Caco-2 (cell line): ENCODE measurements at regions not wholly inside any gene's neighbourhood (a gene's known extent, or its start where the extent isn't known, plus 50 kb on each side); places are given as distances from the start of the nearest gene placed in this dataset.

Experiments
- BruUV-seq: library from RNA; stranded (reverse); fragments of 400-500 nt; replicated peaks from 2 replicates; lab custom pipeline; 2021; lab: Mats Ljungman, UMichigan
- CTCF ChIA-PET: fragments of 300-600 bp; sonication (Branson Sonifier 250); formaldehyde crosslinking; loops from one replicate; lab custom pipeline; 2022; ENCODE audit warnings: antibody characterized with exemption; lab: Charles Lee
- POLR2A ChIA-PET: fragments of 300-600 bp; sonication (Branson Sonifier 250); formaldehyde crosslinking; loops from one replicate; lab custom pipeline; 2022; ENCODE audit warnings: antibody characterized with exemption; lab: Charles Lee
- DNase-seq, 2 experiments: peaks; one replicate each; pipeline versions ENCODE4 v3.0.0 to v3.0.0-alpha.2; 2020 to 2022
- H3K27me3 ChIP-seq: replicated peaks from 2 replicates; pipeline ENCODE4 v1.6.0; 2011; ENCODE audit warnings: low read length; ENCODE audit not compliant: control insufficient read depth, insufficient read depth
- H3K36me3 ChIP-seq: 2 replicates; pipeline ENCODE4 v1.5.1; 2011; ENCODE audit warnings: low read length; ENCODE audit not compliant: control insufficient read depth, insufficient read depth
- H3K4me1 ChIP-seq: fragments of 250-450 bp; sonication (Bioruptor Pico); 2 replicates; pipeline ENCODE4 v1.5.1; 2020; ENCODE audit warnings: mild to moderate bottlenecking
- H3K4me3 ChIP-seq: 2 replicates; pipeline ENCODE4 v1.5.1; 2011; ENCODE audit warnings: low read depth, mild to moderate bottlenecking, control low read depth, low read length
- H3K9me3 ChIP-seq: fragments of 250-450 bp; sonication (Bioruptor Pico); 2 replicates; pipeline ENCODE4 v1.5.1; 2020; ENCODE audit warnings: mild to moderate bottlenecking, moderate library complexity
- H3K27ac Mint-ChIP-seq: one replicate; pipeline ENCODE4 v1.8.0; 2022; ENCODE audit warnings: mixed read lengths; ENCODE audit not compliant: unreplicated experiment
- H3K27me3 Mint-ChIP-seq: one replicate; pipeline ENCODE4 v1.8.0; 2022; ENCODE audit warnings: mixed read lengths; ENCODE audit not compliant: insufficient read depth, unreplicated experiment
- H3K36me3 Mint-ChIP-seq: one replicate; pipeline ENCODE4 v1.8.0; 2022; ENCODE audit warnings: mild to moderate bottlenecking, mixed read lengths; ENCODE audit not compliant: insufficient read depth, unreplicated experiment
- H3K4me1 Mint-ChIP-seq: one replicate; pipeline ENCODE4 v1.8.0; 2022; ENCODE audit warnings: low read depth, mixed read lengths; ENCODE audit not compliant: unreplicated experiment
- H3K4me3 Mint-ChIP-seq: one replicate; pipeline ENCODE4 v1.8.0; 2022; ENCODE audit warnings: mild to moderate bottlenecking, moderate library complexity, mixed read lengths; ENCODE audit not compliant: unreplicated experiment
- H3K9me3 Mint-ChIP-seq: one replicate; pipeline ENCODE4 v1.8.0; 2022; ENCODE audit warnings: mixed read lengths; ENCODE audit not compliant: unreplicated experiment
- intact Hi-C: fragments of 100-400 bp; cut with micrococcal nuclease; formaldehyde crosslinking; loops from one replicate; pipeline ENCODE4 v1.10.0; 2022; ENCODE audit not compliant: unreplicated experiment
- TF ChIP-seq, protein P1 (sequence below), 2 experiments: fragments of 200-600 bp in 1 of 2; IDR thresholded peaks; 1 replicate in 1 of 2; 2 replicates in 1 of 2; pipeline versions ENCODE4 v1.5.1 to v1.8.0; 2011 to 2022; ENCODE audit warnings: antibody characterized with exemption in 1 of 2, control low read depth in 1 of 2, inconsistent platforms in 1 of 2, low read depth in 1 of 2, low read length in 1 of 2, mild to moderate bottlenecking in 1 of 2, moderate library complexity in 1 of 2; ENCODE audit not compliant: insufficient read depth in 1 of 2, severe bottlenecking in 1 of 2, unreplicated experiment in 1 of 2

- peaks cover 6% of the 10 kb centered on the region for H3K4me1 ChIP-seq
- no peaks in the 10 kb centered on the region for H3K36me3 ChIP-seq
- POLR2A ChIA-PET: no interaction called here
- CTCF ChIA-PET: no interaction called here
- Mint-ChIP-seq H3K36me3 (no peaks in the 10 kb centered on the region), H3K4me3 (no peak overlapping the region), H3K4me1 (peaks cover 15% of the 10 kb centered on the region), H3K27me3 (no peaks in the 10 kb centered on the region), H3K9me3 (peaks cover 21% of the 10 kb centered on the region), H3K27ac (no peak overlapping the region)
- no peaks in the 10 kb centered on the region for H3K27me3 ChIP-seq
- TF ChIP-seq, protein P1, sequence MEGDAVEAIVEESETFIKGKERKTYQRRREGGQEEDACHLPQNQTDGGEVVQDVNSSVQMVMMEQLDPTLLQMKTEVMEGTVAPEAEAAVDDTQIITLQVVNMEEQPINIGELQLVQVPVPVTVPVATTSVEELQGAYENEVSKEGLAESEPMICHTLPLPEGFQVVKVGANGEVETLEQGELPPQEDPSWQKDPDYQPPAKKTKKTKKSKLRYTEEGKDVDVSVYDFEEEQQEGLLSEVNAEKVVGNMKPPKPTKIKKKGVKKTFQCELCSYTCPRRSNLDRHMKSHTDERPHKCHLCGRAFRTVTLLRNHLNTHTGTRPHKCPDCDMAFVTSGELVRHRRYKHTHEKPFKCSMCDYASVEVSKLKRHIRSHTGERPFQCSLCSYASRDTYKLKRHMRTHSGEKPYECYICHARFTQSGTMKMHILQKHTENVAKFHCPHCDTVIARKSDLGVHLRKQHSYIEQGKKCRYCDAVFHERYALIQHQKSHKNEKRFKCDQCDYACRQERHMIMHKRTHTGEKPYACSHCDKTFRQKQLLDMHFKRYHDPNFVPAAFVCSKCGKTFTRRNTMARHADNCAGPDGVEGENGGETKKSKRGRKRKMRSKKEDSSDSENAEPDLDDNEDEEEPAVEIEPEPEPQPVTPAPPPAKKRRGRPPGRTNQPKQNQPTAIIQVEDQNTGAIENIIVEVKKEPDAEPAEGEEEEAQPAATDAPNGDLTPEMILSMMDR (IDR thresholded peaks at IDR 0.05; ENCODE audit: insufficient read depth in 1 of 2, low read depth in 1 of 2, low read length in 1 of 2, severe bottlenecking in 1 of 2, unreplicated experiment in 1 of 2): no peak
- BruUV-seq: no TSS peak
- no peak for DNase-seq
- H3K4me3 ChIP-seq: no peak overlapping the region
- H3K9me3 ChIP-seq: no peaks in the 10 kb centered on the region
- intact Hi-C loops: no loop called here
Observed at GRCh38 chr1:213779228-213779627, 208.5 kb upstream of the PROX1 start.

GRCh38 chr1:213782941-213783672 is 204.7 kb upstream of the PROX1 start:
- H3K27ac Mint-ChIP-seq: no peak overlapping the region
- H3K9me3 Mint-ChIP-seq: peaks cover 30% of the 10 kb centered on the region
- peak; percentile 23 to 63 for DNase-seq
- Histone ChIP-seq H3K4me3 (no peak overlapping the region), H3K9me3 (no peaks in the 10 kb centered on the region), H3K27me3 (no peaks in the 10 kb centered on the region), H3K4me1 (peaks cover 6% of the 10 kb centered on the region), H3K36me3 (no peaks in the 10 kb centered on the region)
- no peaks in the 10 kb centered on the region for H3K27me3 Mint-ChIP-seq
- no peak overlapping the region for H3K4me3 Mint-ChIP-seq
- BruUV-seq: no TSS peak
- POLR2A ChIA-PET: no interaction called here
- CTCF ChIA-PET: interaction anchor here (0.6 to 0.7 kb wide), 2 partner anchors 164 to 553 kb away, joined by 5 to 8 read pairs; no protein-coding TSS in a partner anchor
- no peaks in the 10 kb centered on the region for H3K36me3 Mint-ChIP-seq
- TF ChIP-seq, protein P1 (IDR thresholded peaks at IDR 0.05; ENCODE audit: insufficient read depth in 1 of 2, low read depth in 1 of 2, low read length in 1 of 2, severe bottlenecking in 1 of 2, unreplicated experiment in 1 of 2): no peak
- peaks cover 15% of the 10 kb centered on the region for H3K4me1 Mint-ChIP-seq
- intact Hi-C loops: no loop called here

DNA sequence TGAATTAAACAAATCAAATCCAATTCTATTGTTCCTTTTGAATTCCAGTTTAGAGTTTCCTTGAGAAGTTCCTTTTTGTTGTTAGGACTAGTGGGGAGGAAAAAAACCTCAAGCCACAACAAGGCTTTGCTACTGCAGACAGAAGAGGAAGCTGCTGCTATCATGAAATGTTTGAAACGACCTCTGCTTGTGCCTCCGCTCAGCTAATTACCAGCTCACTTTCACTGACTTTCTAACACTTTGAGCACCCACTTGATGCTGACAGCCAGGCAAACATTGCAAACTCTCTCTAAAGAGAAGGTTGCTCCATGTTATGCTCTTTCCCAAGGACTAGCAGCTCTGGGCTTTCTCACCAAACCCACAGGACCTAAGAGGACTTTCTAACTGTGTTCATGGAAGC is 203.9 kb upstream of the PROX1 start:
- intact Hi-C loops: no loop called here
- no peaks in the 10 kb centered on the region for H3K9me3 ChIP-seq
- peaks cover 6% of the 10 kb centered on the region for H3K4me1 ChIP-seq
- no peaks in the 10 kb centered on the region for H3K27me3 ChIP-seq
- Mint-ChIP-seq H3K36me3 (no peaks in the 10 kb centered on the region), H3K4me1 (peaks cover 12% of the 10 kb centered on the region), H3K4me3 (no peak overlapping the region), H3K9me3 (peaks cover 30% of the 10 kb centered on the region), H3K27me3 (no peaks in the 10 kb centered on the region), H3K27ac (no peak overlapping the region)
- H3K36me3 ChIP-seq: no peaks in the 10 kb centered on the region
- DNase-seq: no peak
- TF ChIP-seq, protein P1 (IDR thresholded peaks at IDR 0.05; ENCODE audit: insufficient read depth in 1 of 2, low read depth in 1 of 2, low read length in 1 of 2, severe bottlenecking in 1 of 2, unreplicated experiment in 1 of 2): no peak
- POLR2A ChIA-PET: no interaction called here
- H3K4me3 ChIP-seq: no peak overlapping the region
- no TSS peak for BruUV-seq
- CTCF ChIA-PET: interaction anchor here (0.6 kb wide), 1 partner anchor 364 kb away, joined by 3 read pairs; no protein-coding TSS in a partner anchor
